Pancreas (tissue), 10 donors: ENCODE measurements at regions not wholly inside any gene's neighbourhood (a gene's known extent, or its start where the extent isn't known, plus 50 kb on each side); places are given as distances from the start of the nearest gene placed in this dataset.
A peak's percentile ranks its signal among the peaks of the same experiment; 100 is the strongest.

Source experiments
- ATAC-seq, 4 donors: fragments of 200-7000 bp; cut with Tn5 transposase; one replicate each; pipeline versions ENCODE4 v1.8.0 to v1.9.1; 2020; ENCODE audit warnings: mild to moderate bottlenecking in 4 of 4, moderate library complexity in 4 of 4
- DNase-seq, 6 donors: peaks; one replicate each; pipeline ENCODE4 v3.0.0-alpha.2; 2020
- FAIRE-seq: peaks from 2 replicates; lab custom pipeline; 2012; peaks lifted over from hg19 to GRCh38; lab: Jason Lieb, UNC
- H3K27ac ChIP-seq, 4 donors: fragments of 200-600 bp; sonication (generic); 1 replicate in 3 of 4; 2 replicates in 1 of 4; pipeline versions ENCODE4 v1.5.0 to v1.8.0; 2020
- H3K27me3 ChIP-seq, 4 donors: fragments of 200-600 bp; one replicate each; pipeline ENCODE4 v1.8.0; 2021
- H3K36me3 ChIP-seq, 3 donors: fragments of 200-600 bp; sonication (generic) in 1 of 3; one replicate each; pipeline versions ENCODE4 v1.5.0 to v1.8.0; 2020 to 2021
- H3K4me1 ChIP-seq, 3 donors: fragments of 200-600 bp; one replicate each; pipeline ENCODE4 v1.8.0; 2021
- H3K4me3 ChIP-seq, 4 donors: fragments of 200-600 bp; sonication (generic) in 2 of 4; one replicate each; pipeline versions ENCODE4 v1.5.0 to v1.8.0; 2020 to 2021
- H3K9me3 ChIP-seq, 4 donors: fragments of 200-600 bp; one replicate each; pipeline ENCODE4 v1.8.0; 2021
- CTCF ChIP-seq, 4 donors: fragments of 200-600 bp; sonication (generic) in 3 of 4; IDR thresholded peaks; one replicate each; pipeline versions ENCODE4 v1.5.0 to v1.8.0; 2021; ENCODE audit warnings: antibody characterized with exemption in 4 of 4
- WGBS, 2 donors: extraction: QIAGEN DNeasy Blood & Tissue Kit; methylation state at CpG; one replicate each; pipeline ENCODE4 v1.1.7; 2013; 5-methylcytosine and 5-hydroxymethylcytosine counted together
- intact Hi-C, 3 donors: fragments of 100-400 bp; cut with DNase I; formaldehyde crosslinking; loops; one replicate each; pipeline versions ENCODE4 v1.11.1 to v1.14.2; 2022
- donor health status: healthy with polysubstance abuse.
- donor health status: DM: no; HTN: no; CAD: no; lungs with moderate emphysema.
- donor health status: DM: no; HTN: no; CAD: no.
- donor health status: control.
- donor health status: control.
- donor health status: Bipolar disorder and iron deficiency.
- donor health status: DM: yes; HTN: yes; CAD: no.
- donor health status: DM: no; HTN: no; CAD: no.
- donor health status: DM: no; HTN: no; CAD: no.
- donor health status: DM: yes; HTN: yes; CAD: no.

GRCh38 chr1:162913345-162913744 is 52.4 kb upstream of the CCDC190 start:
- FAIRE-seq = no peak

GRCh38 chr1:162912061-162912667 is 51.2 kb upstream of the CCDC190 start:
- H3K4me1 ChIP-seq = no peaks in the 10 kb centered on the region
- H3K27ac ChIP-seq = no peak overlapping the region
- DNase-seq (no peak), FAIRE-seq (peak; percentile 5), ATAC-seq (no peak)
- no peak for TF ChIP-seq CTCF (IDR thresholded peaks at IDR 0.05)
- intact Hi-C loops = no loop called here
- no peaks in the 10 kb centered on the region for H3K36me3 ChIP-seq
- H3K27me3 ChIP-seq = no peaks in the 10 kb centered on the region
- no peaks in the 10 kb centered on the region for H3K9me3 ChIP-seq
- H3K4me3 ChIP-seq = no peak overlapping the region
- 73 to 81% methylated on average over 1 of the region's 1 CpG for WGBS, 2 donors

More at GRCh38 chr1:162913345-162913744, 52.4 kb upstream of the CCDC190 start:
- no peak overlapping the region for H3K27ac ChIP-seq
- TF ChIP-seq CTCF (IDR thresholded peaks at IDR 0.05) = no peak
- ATAC-seq (no peak), DNase-seq (no peak)
- H3K4me3 ChIP-seq = no peak overlapping the region
- H3K27me3 ChIP-seq = no peaks in the 10 kb centered on the region
- H3K9me3 ChIP-seq = no peaks in the 10 kb centered on the region
- intact Hi-C loops = no loop called here
- H3K36me3 ChIP-seq = no peaks in the 10 kb centered on the region
- 54 to 62% methylated on average over 3 of the region's 3 CpGs for WGBS, 2 donors
- H3K4me1 ChIP-seq = no peaks in the 10 kb centered on the region
